ENCODE measurements at regions not wholly inside any gene's neighbourhood (a gene's known extent, or its start where the extent isn't known, plus 50 kb on each side); places are given as distances from the start of the nearest gene placed in this dataset.

DNA sequence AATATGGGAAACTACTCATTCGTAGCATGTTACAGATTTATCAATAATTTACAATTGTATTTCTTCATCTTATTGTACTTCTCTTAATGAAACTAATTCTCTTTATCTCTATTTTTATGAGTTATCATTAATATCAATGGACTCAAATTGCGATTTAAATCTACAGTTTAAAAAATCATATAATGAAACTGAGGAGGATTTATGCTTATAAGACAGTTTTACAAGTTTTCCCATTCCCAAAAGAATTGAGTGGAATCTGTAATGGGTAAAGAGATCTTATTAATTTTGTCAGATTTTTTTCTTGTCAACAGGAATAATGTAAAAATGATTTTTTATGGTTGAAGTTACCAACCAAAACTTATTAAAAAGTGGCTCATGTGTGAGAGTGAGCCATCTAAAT is 468.0 kb downstream of the METTL4 start:
- TF ChIP-seq POLR2A (IDR thresholded peaks at IDR 0.05): no peak
- TF ChIP-seq, protein P1, sequence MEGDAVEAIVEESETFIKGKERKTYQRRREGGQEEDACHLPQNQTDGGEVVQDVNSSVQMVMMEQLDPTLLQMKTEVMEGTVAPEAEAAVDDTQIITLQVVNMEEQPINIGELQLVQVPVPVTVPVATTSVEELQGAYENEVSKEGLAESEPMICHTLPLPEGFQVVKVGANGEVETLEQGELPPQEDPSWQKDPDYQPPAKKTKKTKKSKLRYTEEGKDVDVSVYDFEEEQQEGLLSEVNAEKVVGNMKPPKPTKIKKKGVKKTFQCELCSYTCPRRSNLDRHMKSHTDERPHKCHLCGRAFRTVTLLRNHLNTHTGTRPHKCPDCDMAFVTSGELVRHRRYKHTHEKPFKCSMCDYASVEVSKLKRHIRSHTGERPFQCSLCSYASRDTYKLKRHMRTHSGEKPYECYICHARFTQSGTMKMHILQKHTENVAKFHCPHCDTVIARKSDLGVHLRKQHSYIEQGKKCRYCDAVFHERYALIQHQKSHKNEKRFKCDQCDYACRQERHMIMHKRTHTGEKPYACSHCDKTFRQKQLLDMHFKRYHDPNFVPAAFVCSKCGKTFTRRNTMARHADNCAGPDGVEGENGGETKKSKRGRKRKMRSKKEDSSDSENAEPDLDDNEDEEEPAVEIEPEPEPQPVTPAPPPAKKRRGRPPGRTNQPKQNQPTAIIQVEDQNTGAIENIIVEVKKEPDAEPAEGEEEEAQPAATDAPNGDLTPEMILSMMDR (IDR thresholded peaks at IDR 0.05): no peak
